PC-9 (cell line): ENCODE measurements at regions not wholly inside any gene's neighbourhood (a gene's known extent, or its start where the extent isn't known, plus 50 kb on each side); places are given as distances from the start of the nearest gene placed in this dataset.

ENCODE experiments used
- BruUV-seq: library from RNA; stranded (reverse); fragments of 400-500 nt; replicated peaks from 2 replicates; lab custom pipeline; 2021; lab: Mats Ljungman, UMichigan
- CTCF ChIA-PET: fragments of 300-600 bp; sonication (Branson Sonifier 250); formaldehyde crosslinking; loops from one replicate; lab custom pipeline; 2022; ENCODE audit warnings: antibody characterized with exemption; lab: Charles Lee
- POLR2A ChIA-PET: fragments of 300-600 bp; sonication (Branson Sonifier 250); formaldehyde crosslinking; loops from one replicate; lab custom pipeline; 2022; ENCODE audit warnings: antibody characterized with exemption; ENCODE audit not compliant: unreplicated experiment; lab: Charles Lee
- DNase-seq, 2 experiments: peaks; one replicate each; pipeline versions ENCODE4 v3.0.0 to v3.0.0-alpha.2; 2015 to 2022; ENCODE audit warnings: mixed read lengths in 1 of 2
- H2AFZ ChIP-seq: fragments of 200-600 bp; sonication (generic); 2 replicates; pipeline ENCODE4 v1.8.1; 2017; ENCODE audit warnings: antibody characterized with exemption
- H3F3A ChIP-seq: fragments of 200-600 bp; sonication (generic); 2 replicates; pipeline ENCODE4 v1.8.1; 2017; ENCODE audit warnings: antibody characterized with exemption, mild to moderate bottlenecking, low read depth; ENCODE audit not compliant: insufficient read depth
- H3K27ac ChIP-seq: fragments of 200-600 bp; sonication (generic); 2 replicates; pipeline ENCODE4 v1.6.1; 2016; ENCODE audit warnings: mixed run types
- H3K27me3 ChIP-seq: fragments of 200-600 bp; sonication (generic); 2 replicates; pipeline ENCODE4 v1.6.1; 2016; ENCODE audit warnings: low read depth, mixed run types; ENCODE audit not compliant: insufficient read depth
- H3K36me3 ChIP-seq: fragments of 200-600 bp; sonication (generic); 2 replicates; pipeline ENCODE4 v1.6.1; 2016; ENCODE audit warnings: low read depth, mixed run types
- H3K4me1 ChIP-seq: fragments of 200-600 bp; sonication (generic); replicated peaks from 2 replicates; pipeline ENCODE4 v1.6.1; 2016; ENCODE audit warnings: mixed run types; ENCODE audit not compliant: insufficient read depth
- H3K4me2 ChIP-seq: fragments of 200-600 bp; sonication (generic); 2 replicates; pipeline ENCODE4 v1.6.1; 2017; ENCODE audit warnings: mixed run types
- H3K4me3 ChIP-seq: fragments of 200-600 bp; sonication (generic); 2 replicates; pipeline ENCODE4 v1.6.1; 2016; ENCODE audit warnings: mixed run types
- H3K79me2 ChIP-seq: fragments of 200-600 bp; sonication (generic); 2 replicates; pipeline ENCODE4 v1.6.1; 2017; ENCODE audit warnings: low read depth, mixed run types
- H3K9me2 ChIP-seq: fragments of 200-600 bp; sonication (generic); 2 replicates; pipeline ENCODE4 v1.8.1; 2017; ENCODE audit warnings: mild to moderate bottlenecking; ENCODE audit not compliant: insufficient read depth
- H3K9me3 ChIP-seq: fragments of 200-600 bp; sonication (generic); 2 replicates; pipeline ENCODE4 v1.8.1; 2016; ENCODE audit warnings: low read depth; ENCODE audit not compliant: insufficient read depth
- H4K20me1 ChIP-seq: fragments of 200-600 bp; sonication (generic); 2 replicates; pipeline ENCODE4 v1.8.1; 2017; ENCODE audit not compliant: insufficient read depth
- EZH2 ChIP-seq: fragments of 200-600 bp; sonication (generic); IDR thresholded peaks from 2 replicates; pipeline ENCODE4 v1.8.0; 2017; ENCODE audit warnings: antibody characterized with exemption, low read depth
- intact Hi-C: fragments of 100-400 bp; cut with micrococcal nuclease; formaldehyde crosslinking; loops from one replicate; pipeline ENCODE4 v1.10.0; 2022; ENCODE audit not compliant: unreplicated experiment
- TF ChIP-seq, protein P1 (sequence below): fragments of 200-600 bp; sonication (generic); conservative IDR thresholded peaks from 2 replicates; pipeline ENCODE4 v1.6.1; 2017; ENCODE audit warnings: mixed run types, antibody characterized with exemption, mild to moderate bottlenecking, moderate library complexity

DNA sequence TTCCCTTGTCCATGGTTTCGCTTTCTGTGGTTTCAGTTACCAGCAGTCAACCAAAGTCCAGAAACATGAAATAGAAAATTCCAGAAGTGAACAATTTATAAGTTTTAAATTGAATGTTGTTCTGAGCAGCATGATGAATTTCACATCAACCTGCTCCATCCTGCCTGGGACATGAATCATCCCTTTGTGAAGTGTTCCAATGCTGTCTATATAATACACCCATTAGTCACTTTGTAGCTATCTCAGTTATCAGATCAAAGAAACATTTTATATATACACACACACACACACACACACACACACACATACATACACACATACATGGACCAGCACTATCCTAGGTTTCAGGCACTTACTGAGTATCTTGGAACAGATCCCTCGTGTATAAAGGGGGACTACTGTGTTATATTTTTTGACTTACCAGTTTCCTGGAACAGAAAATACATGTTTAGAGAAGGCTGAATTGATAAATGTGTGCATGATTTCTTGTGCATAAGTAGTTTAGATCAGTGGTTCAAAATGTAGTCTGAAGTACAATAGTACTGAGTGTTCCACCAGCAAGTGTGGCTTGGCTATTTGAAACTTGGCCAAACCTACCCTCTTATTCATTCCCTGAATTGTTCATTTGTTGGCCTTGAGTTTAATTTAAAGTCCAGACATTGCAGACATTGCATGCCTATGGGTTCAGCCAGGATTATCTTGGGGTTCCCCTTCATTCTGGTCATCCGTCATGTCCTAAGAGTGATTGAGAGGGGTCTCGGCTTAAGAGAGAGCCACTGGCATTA is 510.0 kb downstream of the GADD45G start:
- H3K4me3 ChIP-seq, result no peak overlapping the region
- no TSS peak for BruUV-seq
- H3F3A ChIP-seq, result no peaks in the 10 kb centered on the region
- no peaks in the 10 kb centered on the region for H3K9me3 ChIP-seq
- H3K4me1 ChIP-seq, result no peaks in the 10 kb centered on the region
- no peak overlapping the region for H3K27ac ChIP-seq
- H3K9me2 ChIP-seq, result no peaks in the 10 kb centered on the region
- no peak overlapping the region for H3K4me2 ChIP-seq
- H4K20me1 ChIP-seq, result no peaks in the 10 kb centered on the region
- no peaks in the 10 kb centered on the region for H3K79me2 ChIP-seq
- TF ChIP-seq, protein P1, sequence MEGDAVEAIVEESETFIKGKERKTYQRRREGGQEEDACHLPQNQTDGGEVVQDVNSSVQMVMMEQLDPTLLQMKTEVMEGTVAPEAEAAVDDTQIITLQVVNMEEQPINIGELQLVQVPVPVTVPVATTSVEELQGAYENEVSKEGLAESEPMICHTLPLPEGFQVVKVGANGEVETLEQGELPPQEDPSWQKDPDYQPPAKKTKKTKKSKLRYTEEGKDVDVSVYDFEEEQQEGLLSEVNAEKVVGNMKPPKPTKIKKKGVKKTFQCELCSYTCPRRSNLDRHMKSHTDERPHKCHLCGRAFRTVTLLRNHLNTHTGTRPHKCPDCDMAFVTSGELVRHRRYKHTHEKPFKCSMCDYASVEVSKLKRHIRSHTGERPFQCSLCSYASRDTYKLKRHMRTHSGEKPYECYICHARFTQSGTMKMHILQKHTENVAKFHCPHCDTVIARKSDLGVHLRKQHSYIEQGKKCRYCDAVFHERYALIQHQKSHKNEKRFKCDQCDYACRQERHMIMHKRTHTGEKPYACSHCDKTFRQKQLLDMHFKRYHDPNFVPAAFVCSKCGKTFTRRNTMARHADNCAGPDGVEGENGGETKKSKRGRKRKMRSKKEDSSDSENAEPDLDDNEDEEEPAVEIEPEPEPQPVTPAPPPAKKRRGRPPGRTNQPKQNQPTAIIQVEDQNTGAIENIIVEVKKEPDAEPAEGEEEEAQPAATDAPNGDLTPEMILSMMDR, result no peak
- no peak for TF ChIP-seq EZH2
- no peaks in the 10 kb centered on the region for H3K36me3 ChIP-seq
- intact Hi-C loops, result no loop called here
- H3K27me3 ChIP-seq, result peaks cover 47% of the 10 kb centered on the region
- CTCF ChIA-PET, result no interaction called here
- POLR2A ChIA-PET, result no interaction called here
- no peak overlapping the region for H2AFZ ChIP-seq
- no peak for DNase-seq

DNA sequence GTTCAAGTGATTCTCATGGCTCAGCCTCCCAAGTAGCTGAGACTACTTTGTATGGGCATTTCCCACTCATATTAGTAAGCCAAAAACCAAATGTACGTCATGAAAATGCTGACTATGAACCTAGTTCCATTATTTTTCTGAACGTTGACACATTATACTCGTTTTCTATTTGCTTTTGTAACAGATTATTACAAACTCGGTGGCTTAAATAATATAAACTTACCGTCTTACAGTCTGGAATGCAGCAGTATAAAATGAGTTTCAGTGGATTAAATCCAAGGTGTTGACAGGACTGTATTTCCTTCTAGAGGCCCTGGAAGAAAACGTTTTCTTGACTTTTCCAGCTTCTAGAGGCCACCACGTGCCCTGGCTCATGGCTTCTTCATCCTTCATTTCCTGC is 517.0 kb downstream of the GADD45G start:
- ChIA-PET POLR2A (no interaction called here), CTCF (no interaction called here)
- no peaks in the 10 kb centered on the region for H3K4me1 ChIP-seq
- H3K79me2 ChIP-seq, result no peaks in the 10 kb centered on the region
- no peaks in the 10 kb centered on the region for H3F3A ChIP-seq
- no peaks in the 10 kb centered on the region for H4K20me1 ChIP-seq
- H3K4me2 ChIP-seq, result no peak overlapping the region
- peaks cover 49% of the 10 kb centered on the region for H3K27me3 ChIP-seq
- DNase-seq, result no peak
- H3K36me3 ChIP-seq, result no peaks in the 10 kb centered on the region
- no peaks in the 10 kb centered on the region for H3K9me3 ChIP-seq
- TF ChIP-seq EZH2, result no peak
- TF ChIP-seq, protein P1, result no peak
- H3K9me2 ChIP-seq, result no peaks in the 10 kb centered on the region
- BruUV-seq, result no TSS peak
- no peak overlapping the region for H2AFZ ChIP-seq
- intact Hi-C loops, result no loop called here
- H3K27ac ChIP-seq, result no peak overlapping the region
- H3K4me3 ChIP-seq, result no peak overlapping the region

DNA sequence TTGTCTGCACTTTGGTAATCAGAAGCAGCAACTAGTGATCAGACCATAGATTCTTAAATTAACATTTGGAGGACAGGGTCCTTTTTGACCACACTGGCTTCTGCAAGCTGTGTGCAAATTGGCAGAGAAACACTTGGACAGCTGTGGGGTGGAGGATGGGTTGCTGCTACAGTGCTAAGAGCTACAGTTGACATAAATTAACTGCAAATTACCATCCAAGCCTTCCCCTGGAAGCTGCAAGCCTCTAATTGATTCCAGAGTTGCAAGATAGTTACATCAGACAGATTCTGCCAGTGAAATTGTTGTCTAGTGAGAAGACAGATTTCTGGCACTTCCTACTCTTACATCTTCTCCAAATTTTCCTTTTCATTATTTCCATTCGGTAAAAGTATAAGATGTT is 517.7 kb downstream of the DIRAS2 start:
- POLR2A ChIA-PET, result no interaction called here
- Histone ChIP-seq H3K27me3 (peaks cover 56% of the 10 kb centered on the region), H3K4me2 (no peak overlapping the region), H3K9me2 (no peaks in the 10 kb centered on the region), H3K79me2 (no peaks in the 10 kb centered on the region), H4K20me1 (no peaks in the 10 kb centered on the region), H3K4me1 (no peaks in the 10 kb centered on the region), H3F3A (no peaks in the 10 kb centered on the region), H3K4me3 (no peak overlapping the region), H3K36me3 (no peaks in the 10 kb centered on the region), H3K27ac (no peak overlapping the region), H2AFZ (no peak overlapping the region), H3K9me3 (no peaks in the 10 kb centered on the region)
- CTCF ChIA-PET, result no interaction called here
- no peak for DNase-seq
- no TSS peak for BruUV-seq
- intact Hi-C loops, result no loop called here
- TF ChIP-seq EZH2, result no peak
- TF ChIP-seq, protein P1, result no peak
